GM12892 (cell line): ENCODE measurements at regions not wholly inside any gene's neighbourhood (a gene's known extent, or its start where the extent isn't known, plus 50 kb on each side); places are given as distances from the start of the nearest gene placed in this dataset.

Source experiments
- POLR2A ChIP-seq: IDR thresholded peaks from 2 replicates; pipeline ENCODE4 v1.6.1; 2011; ENCODE audit warnings: low read depth, low read length, control low read depth
- POLR2AphosphoS5 ChIP-seq: IDR thresholded peaks from 2 replicates; pipeline ENCODE4 v1.6.1; 2011; ENCODE audit warnings: low read depth, low read length, control low read depth

DNA sequence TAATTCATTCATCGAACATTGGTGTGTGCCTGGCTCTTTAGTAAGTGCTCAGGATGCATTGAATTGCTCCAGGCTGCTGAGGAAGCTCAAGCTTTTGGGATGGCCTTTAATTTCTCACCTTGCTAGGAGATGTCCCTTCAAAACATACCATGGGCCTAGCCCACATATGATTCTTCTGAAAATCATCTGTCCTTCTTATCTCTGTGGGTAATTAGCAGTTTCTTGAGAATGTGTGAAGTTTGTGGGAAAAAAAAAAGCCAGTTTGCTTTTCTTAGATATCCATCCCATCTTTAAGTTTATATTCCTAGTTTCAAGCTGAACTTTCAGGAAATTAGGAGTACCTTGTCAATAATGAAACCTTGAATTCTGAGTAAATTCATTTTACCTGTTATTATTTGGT lies 532.3 kb upstream of the SUCLG2 start:
- TF ChIP-seq POLR2A = no peak
- no peak for TF ChIP-seq POLR2AphosphoS5
